DMS153 treated with DMSO at 0.1 percent for 48 hours (cell line): ENCODE measurements at regions not wholly inside any gene's neighbourhood (a gene's known extent, or its start where the extent isn't known, plus 50 kb on each side); places are given as distances from the start of the nearest gene placed in this dataset.
"Not testable (repeated sequence)": the region's sequence is repeated elsewhere in the genome, so short reads cannot be mapped to it uniquely, and the experiment has no call there.

Source experiments
- DNase-seq: peaks from one replicate; lab custom pipeline; 2025; ENCODE audit not compliant: unreplicated experiment; lab: John Stamatoyannopoulos, UW

GRCh38 chr11:133653336-133653735 is 121.0 kb upstream of the OPCML start:
- DNase-seq = no peak

- no peak for DNase-seq
These were observed 117.8 kb upstream of the OPCML start for GRCh38 chr11:133650082-133650481.

- DNase-seq = no peak
These were observed 116.7 kb upstream of the OPCML start for GRCh38 chr11:133649040-133649439.

- DNase-seq = no peak
These were observed 107.1 kb upstream of the OPCML start for GRCh38 chr11:133639408-133639807.

GRCh38 chr11:133638921-133639320 is 106.6 kb upstream of the OPCML start:
- no peak for DNase-seq

- DNase-seq = peak; percentile 66
These were observed 104.5 kb upstream of the OPCML start for GRCh38 chr11:133636711-133637355.

- no peak for DNase-seq
These were observed 103.0 kb upstream of the OPCML start for GRCh38 chr11:133635244-133635739.

GRCh38 chr11:133628371-133628770 is 96.1 kb upstream of the OPCML start:
- not testable (repeated sequence) for DNase-seq

GRCh38 chr11:133621611-133622010 is 89.3 kb upstream of the OPCML start:
- DNase-seq = no peak

GRCh38 chr11:133619973-133620372 is 87.7 kb upstream of the OPCML start:
- DNase-seq = no peak

GRCh38 chr11:133619397-133619796 is 87.1 kb upstream of the OPCML start:
- no peak for DNase-seq

GRCh38 chr11:133618544-133618943 is 86.2 kb upstream of the OPCML start:
- no peak for DNase-seq

GRCh38 chr11:133608496-133608895 is 76.2 kb upstream of the OPCML start:
- DNase-seq = no peak

- DNase-seq = no peak
These were observed 73.8 kb upstream of the OPCML start for GRCh38 chr11:133606124-133606523.

GRCh38 chr11:133605482-133605881 is 73.2 kb upstream of the OPCML start:
- DNase-seq = no peak

- no peak for DNase-seq
These were observed 69.3 kb upstream of the OPCML start for GRCh38 chr11:133601641-133602040.

GRCh38 chr11:133600786-133601185 is 68.5 kb upstream of the OPCML start:
- no peak for DNase-seq

GRCh38 chr11:133600306-133600705 is 68.0 kb upstream of the OPCML start:
- no peak for DNase-seq

GRCh38 chr11:133598906-133599305 is 66.6 kb upstream of the OPCML start:
- no peak for DNase-seq

GRCh38 chr11:133597236-133597635 is 64.9 kb upstream of the OPCML start:
- no peak for DNase-seq

- DNase-seq = no peak
These were observed 63.8 kb upstream of the OPCML start for GRCh38 chr11:133595998-133596590.

GRCh38 chr11:133593036-133593435 is 60.7 kb upstream of the OPCML start:
- DNase-seq = no peak
